ENCODE measurements at regions not wholly inside any gene's neighbourhood (a gene's known extent, or its start where the extent isn't known, plus 50 kb on each side); places are given as distances from the start of the nearest gene placed in this dataset.

- H3K27ac ChIP-seq, result no peak overlapping the region
- no peak overlapping the region for H3K4me3 ChIP-seq
- intact Hi-C loops (cut with DNase I), result no loop called here
- H3K9me3 ChIP-seq, result no peaks in the 10 kb centered on the region
- no peaks in the 10 kb centered on the region for H3K36me3 ChIP-seq
- H3K4me1 ChIP-seq, result no peaks in the 10 kb centered on the region
- H3K9ac ChIP-seq (ENCODE audit: low read depth in 2 of 2, low read length in 2 of 2), result no peak overlapping the region
- no peak for DNase-seq
- TF ChIP-seq CTCF (IDR thresholded peaks at IDR 0.05), result no peak
- no peaks in the 10 kb centered on the region for H3K27me3 ChIP-seq
These were observed 119.4 kb upstream of the NRBF2 start for GRCh38 chr10:63013755-63014154.

- intact Hi-C loops (cut with DNase I), result no loop called here
- Histone ChIP-seq H3K4me3 (no peak overlapping the region), H3K4me1 (no peaks in the 10 kb centered on the region), H3K27ac (no peak overlapping the region), H3K36me3 (no peaks in the 10 kb centered on the region), H3K9ac (ENCODE audit: low read depth in 2 of 2, low read length in 2 of 2) (no peak overlapping the region), H3K27me3 (no peaks in the 10 kb centered on the region), H3K9me3 (no peaks in the 10 kb centered on the region)
- no peak for DNase-seq
- TF ChIP-seq CTCF (IDR thresholded peaks at IDR 0.05), result no peak
These were observed 120.5 kb upstream of the NRBF2 start for GRCh38 chr10:63012623-63013022.

GRCh38 chr10:63010203-63010602, 122.9 kb upstream of the NRBF2 start:
- TF ChIP-seq CTCF (IDR thresholded peaks at IDR 0.05), result no peak
- DNase-seq, result no peak
- no peaks in the 10 kb centered on the region for H3K36me3 ChIP-seq
- no peak overlapping the region for H3K27ac ChIP-seq
- H3K27me3 ChIP-seq, result no peaks in the 10 kb centered on the region
- H3K4me3 ChIP-seq, result no peak overlapping the region
- intact Hi-C loops (cut with DNase I), result no loop called here
- H3K4me1 ChIP-seq, result no peaks in the 10 kb centered on the region
- H3K9ac ChIP-seq (ENCODE audit: low read depth in 2 of 2, low read length in 2 of 2), result no peak overlapping the region
- H3K9me3 ChIP-seq, result no peaks in the 10 kb centered on the region

GRCh38 chr10:63008491-63008890, 124.6 kb upstream of the NRBF2 start:
- TF ChIP-seq CTCF (IDR thresholded peaks at IDR 0.05), result no peak
- intact Hi-C loops (cut with DNase I), result no loop called here
- Histone ChIP-seq H3K27ac (no peak overlapping the region), H3K36me3 (no peaks in the 10 kb centered on the region), H3K9me3 (no peaks in the 10 kb centered on the region), H3K4me1 (no peaks in the 10 kb centered on the region), H3K9ac (ENCODE audit: low read depth in 2 of 2, low read length in 2 of 2) (no peak overlapping the region), H3K4me3 (no peak overlapping the region), H3K27me3 (no peaks in the 10 kb centered on the region)
- DNase-seq, result no peak

- H3K27ac ChIP-seq, result no peak overlapping the region
- no peak overlapping the region for H3K9ac ChIP-seq (ENCODE audit: low read depth in 2 of 2, low read length in 2 of 2)
- no peak for DNase-seq
- H3K4me3 ChIP-seq, result no peak overlapping the region
- H3K36me3 ChIP-seq, result no peaks in the 10 kb centered on the region
- H3K27me3 ChIP-seq, result no peaks in the 10 kb centered on the region
- no peaks in the 10 kb centered on the region for H3K9me3 ChIP-seq
- intact Hi-C loops (cut with DNase I), result no loop called here
- no peaks in the 10 kb centered on the region for H3K4me1 ChIP-seq
- TF ChIP-seq CTCF (IDR thresholded peaks at IDR 0.05), result no peak
These were observed 126.0 kb upstream of the NRBF2 start for GRCh38 chr10:63007112-63007511.

GRCh38 chr10:63005246-63005645, 127.9 kb upstream of the NRBF2 start:
- intact Hi-C loops (cut with DNase I), result no loop called here
- no peak for DNase-seq
- Histone ChIP-seq H3K27me3 (no peaks in the 10 kb centered on the region), H3K9ac (ENCODE audit: low read depth in 2 of 2, low read length in 2 of 2) (no peak overlapping the region), H3K27ac (no peak overlapping the region), H3K9me3 (no peaks in the 10 kb centered on the region), H3K36me3 (no peaks in the 10 kb centered on the region), H3K4me1 (no peaks in the 10 kb centered on the region), H3K4me3 (no peak overlapping the region)
- no peak for TF ChIP-seq CTCF (IDR thresholded peaks at IDR 0.05)

All from colonic mucosa (tissue), 4 donors.